GM18508 (cell line): ENCODE measurements at regions not wholly inside any gene's neighbourhood (a gene's known extent, or its start where the extent isn't known, plus 50 kb on each side); places are given as distances from the start of the nearest gene placed in this dataset.

Experiments used
- ATAC-seq: cut with Tn5 transposase; IDR thresholded peaks from one replicate; pipeline ENCODE4 v1.9.1; 2021; ENCODE audit warnings: moderate number of reproducible peaks; ENCODE audit not compliant: insufficient read depth, unreplicated experiment

DNA sequence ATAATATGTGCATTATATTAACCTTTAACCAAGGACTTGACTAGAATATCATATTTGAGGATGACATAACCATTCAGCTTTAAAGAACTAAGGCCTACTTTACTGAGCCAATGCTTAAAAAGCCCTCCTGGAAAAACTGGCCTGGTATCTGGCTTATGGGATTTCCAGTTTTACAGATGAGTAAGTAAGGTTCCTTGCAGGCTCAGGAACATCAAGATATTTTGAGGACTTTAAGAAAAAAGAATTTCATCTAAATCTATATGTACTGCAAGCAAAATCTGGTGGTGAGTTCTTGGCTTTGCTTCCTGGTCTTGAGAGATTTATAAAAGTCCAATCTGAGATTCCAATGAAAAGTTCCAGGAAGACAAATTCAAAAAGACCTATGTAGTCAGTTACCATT is 417.0 kb upstream of the NRXN1 start:
- no peak for ATAC-seq

- no peak for ATAC-seq
These were observed 409.9 kb upstream of the NRXN1 start for GRCh38 chr2:51441786-51442185.

DNA sequence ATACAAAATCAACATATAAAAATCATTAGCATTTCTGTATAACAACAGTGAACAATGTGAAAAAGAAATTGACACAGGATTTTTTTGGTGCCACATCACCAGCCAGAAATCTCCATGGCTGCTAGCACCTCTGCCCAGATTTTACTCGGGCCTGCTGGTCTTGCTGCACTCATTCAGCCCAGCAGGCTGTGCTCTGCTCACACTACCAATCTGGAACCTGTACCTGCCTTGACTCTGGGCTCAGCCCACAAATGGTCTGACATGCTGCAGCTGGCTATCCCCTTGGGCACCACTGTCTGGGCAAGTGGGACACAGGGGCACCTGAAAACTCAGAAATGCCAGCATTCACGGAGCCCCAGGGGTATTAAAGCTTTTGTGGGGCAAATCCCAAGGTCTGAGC is 392.5 kb upstream of the NRXN1 start:
- ATAC-seq = no peak

- no peak for ATAC-seq
These were observed 388.6 kb upstream of the NRXN1 start for GRCh38 chr2:51420511-51420910.

DNA sequence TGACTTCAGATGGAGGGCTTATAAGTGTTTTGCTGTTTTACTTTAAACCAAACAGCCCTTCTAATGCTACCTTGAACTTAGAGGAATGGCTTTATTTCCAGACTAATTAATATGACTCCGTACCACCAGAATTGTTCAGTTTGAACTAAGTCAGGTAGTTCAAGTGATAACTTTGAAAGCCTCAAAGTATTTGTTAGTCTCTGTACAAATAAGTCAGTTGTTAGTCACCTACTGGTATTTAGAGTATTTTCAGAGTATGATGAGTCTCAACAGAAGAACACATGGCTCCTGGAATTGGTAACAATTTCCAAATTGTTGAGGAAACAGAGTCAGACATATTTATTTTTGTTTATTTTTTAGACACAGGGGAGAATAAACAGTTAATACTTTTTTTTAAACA is 381.8 kb upstream of the NRXN1 start:
- ATAC-seq = no peak

GRCh38 chr2:51410331-51410730 is 378.4 kb upstream of the NRXN1 start:
- ATAC-seq = no peak

GRCh38 chr2:51409920-51410319 is 378.0 kb upstream of the NRXN1 start:
- ATAC-seq = no peak

DNA sequence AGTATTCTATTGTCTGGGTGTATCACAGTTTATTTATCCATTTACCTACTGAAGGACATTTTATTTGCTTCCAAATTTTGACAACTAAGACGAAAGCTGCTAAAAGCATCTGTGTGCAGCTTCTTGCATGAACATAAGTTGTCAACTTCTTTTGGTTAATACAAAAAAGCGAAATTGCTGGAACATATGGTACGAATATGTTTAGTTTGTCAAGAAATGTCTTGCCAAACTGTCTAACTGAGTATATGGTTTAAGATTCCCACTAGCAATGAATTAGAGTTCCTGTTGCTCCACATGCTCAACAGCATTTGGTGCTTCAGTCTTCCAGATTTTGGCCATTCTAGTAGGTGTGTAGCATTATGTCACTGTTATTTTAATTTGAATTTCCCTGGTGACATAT is 372.3 kb upstream of the NRXN1 start:
- no peak for ATAC-seq

DNA sequence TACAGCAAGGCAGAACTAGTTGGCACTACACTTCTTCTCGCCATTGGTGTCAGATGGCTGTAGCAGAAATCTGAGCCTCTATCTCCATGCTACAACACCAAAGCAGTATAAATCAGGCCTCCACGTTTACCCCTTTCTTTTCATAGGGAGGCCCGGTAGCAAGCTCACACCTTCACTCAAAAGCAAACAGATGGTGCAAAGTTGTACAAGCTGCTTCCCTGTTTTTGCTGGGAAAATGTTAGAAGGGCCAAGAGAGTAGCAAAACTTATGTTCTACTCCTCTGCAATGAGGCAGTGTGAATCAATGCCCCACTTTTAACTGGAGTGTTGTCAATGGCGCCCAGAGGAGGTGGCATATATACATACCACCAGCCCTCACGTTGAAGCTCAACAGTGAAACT is 369.6 kb upstream of the NRXN1 start:
- no peak for ATAC-seq

- no peak for ATAC-seq
These were observed 355.3 kb upstream of the NRXN1 start for GRCh38 chr2:51387235-51387634.

- no peak for ATAC-seq
These were observed 348.1 kb upstream of the NRXN1 start for GRCh38 chr2:51379997-51380396.

DNA sequence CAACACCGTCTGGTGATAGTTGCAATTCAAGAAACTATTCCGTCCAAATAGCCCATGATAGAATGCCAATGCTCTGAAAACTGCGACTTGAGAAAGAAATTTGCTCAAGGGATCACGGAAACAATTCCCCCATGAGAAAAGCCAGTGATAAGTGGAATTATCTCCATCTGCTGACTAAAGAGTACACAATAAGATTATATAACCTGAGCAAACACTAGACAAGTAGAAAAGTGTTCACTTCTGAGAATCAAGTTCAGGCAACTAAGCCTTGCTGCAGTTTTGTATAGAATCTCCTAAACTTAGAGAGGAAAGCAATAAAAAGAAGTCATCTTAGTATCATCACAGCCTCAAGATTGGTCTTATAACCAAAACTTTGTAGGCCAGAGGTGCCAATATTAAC is 336.3 kb upstream of the NRXN1 start:
- no peak for ATAC-seq

DNA sequence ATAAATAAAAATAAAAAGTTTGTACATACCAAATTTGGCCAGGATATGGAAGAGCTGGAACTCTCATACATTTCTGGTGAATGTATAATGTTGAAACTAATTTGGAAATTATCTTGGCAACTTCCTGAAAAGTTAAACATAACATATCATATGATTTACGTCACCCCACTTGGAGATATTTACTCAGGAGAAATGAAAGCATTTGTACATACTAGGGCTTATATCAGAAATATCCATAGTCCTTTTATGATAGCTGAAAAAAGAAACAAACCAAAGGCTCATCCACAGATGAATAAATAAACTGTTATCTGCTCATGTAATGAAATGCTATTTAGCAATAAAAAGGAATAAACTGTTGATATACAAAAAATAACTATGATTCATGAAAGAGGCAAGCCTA is 318.2 kb upstream of the NRXN1 start:
- ATAC-seq = no peak

- no peak for ATAC-seq
These were observed 313.0 kb upstream of the NRXN1 start for GRCh38 chr2:51344886-51345285.

DNA sequence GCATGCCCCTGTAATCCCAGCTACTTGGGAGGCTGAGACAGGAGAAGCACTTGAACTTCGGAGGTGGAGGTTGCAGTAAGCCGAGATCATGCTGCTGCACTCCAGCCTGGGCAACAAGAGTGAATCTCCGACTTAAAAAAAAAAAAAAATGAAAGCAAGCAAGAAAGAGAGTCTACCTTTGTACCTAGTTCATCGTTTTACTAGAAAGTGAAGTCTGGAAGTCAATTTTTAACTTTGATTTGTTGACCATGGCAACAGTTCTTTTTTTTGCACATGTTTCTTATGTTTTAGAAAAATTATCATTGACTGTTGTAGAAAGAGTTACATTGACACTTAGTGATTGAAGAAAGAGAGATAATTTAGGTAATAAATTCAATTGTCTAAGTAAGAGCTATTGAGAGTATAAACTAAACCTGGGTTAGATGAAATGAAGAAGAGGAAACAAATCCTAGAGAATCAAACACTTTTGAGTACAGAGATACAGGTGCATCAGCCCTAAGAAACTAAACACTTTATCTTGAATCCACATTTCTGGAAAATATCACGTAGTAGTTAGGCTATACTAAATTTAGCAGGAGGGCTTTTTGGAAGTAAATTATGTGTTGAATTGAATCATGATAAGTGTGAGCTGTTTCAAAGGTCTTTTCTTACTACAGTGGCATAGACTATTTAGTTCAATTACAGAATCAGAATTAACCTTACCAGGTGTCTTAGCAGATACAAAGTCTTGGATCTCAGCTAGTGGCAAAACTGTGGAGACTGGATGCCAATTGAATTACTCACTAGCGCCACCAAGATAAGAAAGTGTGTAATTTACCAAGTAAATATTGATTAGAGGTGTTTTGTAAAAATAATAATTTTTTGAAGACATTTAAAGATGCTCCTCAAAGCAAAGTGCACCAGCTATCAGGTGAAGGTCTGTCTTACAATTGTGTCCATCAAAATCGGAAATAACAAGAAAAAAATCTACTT is 303.4 kb upstream of the NRXN1 start:
- ATAC-seq = no peak

- no peak for ATAC-seq
These were observed 297.6 kb upstream of the NRXN1 start for GRCh38 chr2:51329512-51329911.

- ATAC-seq = no peak
These were observed 292.1 kb upstream of the NRXN1 start for GRCh38 chr2:51324051-51324450.

GRCh38 chr2:51322613-51323012 is 290.7 kb upstream of the NRXN1 start:
- ATAC-seq = no peak

DNA sequence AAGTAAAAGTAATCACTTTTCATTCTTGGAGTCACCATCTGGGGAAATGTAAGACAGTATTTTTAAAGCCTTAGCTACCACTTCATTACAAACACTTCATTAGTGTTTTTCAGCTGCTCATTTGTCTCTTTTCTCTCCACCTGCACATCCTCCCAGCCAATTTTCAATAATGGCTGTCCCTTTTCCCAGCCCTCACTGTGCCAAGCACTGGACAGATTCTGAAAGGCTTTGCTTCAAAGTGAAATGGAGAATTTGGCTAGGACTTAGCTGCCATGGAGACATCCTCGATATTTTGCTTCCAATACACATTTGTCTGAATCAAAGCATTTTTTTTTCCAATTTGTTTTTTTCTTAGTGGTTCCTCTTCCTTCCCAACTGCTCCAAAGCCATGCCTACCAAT is 272.4 kb upstream of the NRXN1 start:
- no peak for ATAC-seq

DNA sequence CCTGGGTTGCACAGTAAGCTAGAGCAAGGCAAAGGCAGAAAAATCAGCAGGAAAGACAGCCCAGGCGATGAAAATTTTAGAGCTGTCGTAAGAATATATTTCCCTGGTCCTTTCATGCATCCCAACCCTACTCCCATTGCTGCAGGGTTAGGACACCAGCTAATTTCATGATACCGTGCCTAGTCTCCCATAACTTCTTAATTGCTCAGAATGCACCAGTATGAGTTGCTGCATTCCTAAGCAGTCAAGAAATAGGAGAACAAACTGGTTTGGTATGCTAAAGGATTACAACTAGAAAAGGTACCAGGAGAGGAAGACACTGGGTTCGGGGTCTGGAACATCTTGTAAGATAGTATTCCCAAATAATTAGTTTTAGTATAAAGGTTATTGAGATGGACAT is 269.4 kb upstream of the NRXN1 start:
- no peak for ATAC-seq

- no peak for ATAC-seq
These were observed 267.4 kb upstream of the NRXN1 start for GRCh38 chr2:51299370-51299769.

GRCh38 chr2:51297488-51297887 is 265.6 kb upstream of the NRXN1 start:
- no peak for ATAC-seq
